ENCODE measurements at regions not wholly inside any gene's neighbourhood (a gene's known extent, or its start where the extent isn't known, plus 50 kb on each side); places are given as distances from the start of the nearest gene placed in this dataset.

DNA sequence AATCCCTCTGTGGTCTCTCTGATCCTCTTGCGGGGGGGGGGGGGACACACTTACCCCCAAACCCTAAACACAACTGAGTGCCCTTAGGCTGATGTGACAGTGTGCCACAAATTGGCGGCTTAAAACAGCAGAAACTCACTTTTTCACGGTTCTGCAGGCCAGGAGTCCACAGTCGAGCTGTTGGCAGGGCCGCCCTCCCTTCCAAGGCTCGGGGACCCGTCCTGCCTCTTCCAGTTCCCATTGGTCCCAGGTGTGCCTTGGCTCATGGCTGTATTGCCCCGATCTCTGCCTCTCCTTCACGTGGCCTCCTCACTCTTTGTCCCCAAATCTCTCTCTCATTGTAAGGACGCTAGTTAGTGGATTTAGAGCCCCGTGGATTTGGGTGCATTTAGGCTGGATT lies 199.9 kb upstream of the CIBAR2 start:
- TF ChIP-seq EP300 (IDR thresholded peaks at IDR 0.05) (no peak), POLR2A (IDR thresholded peaks at IDR 0.05) (no peak), POLR2AphosphoS5 (IDR thresholded peaks at IDR 0.05) (no peak)
- TF ChIP-seq, protein P1, sequence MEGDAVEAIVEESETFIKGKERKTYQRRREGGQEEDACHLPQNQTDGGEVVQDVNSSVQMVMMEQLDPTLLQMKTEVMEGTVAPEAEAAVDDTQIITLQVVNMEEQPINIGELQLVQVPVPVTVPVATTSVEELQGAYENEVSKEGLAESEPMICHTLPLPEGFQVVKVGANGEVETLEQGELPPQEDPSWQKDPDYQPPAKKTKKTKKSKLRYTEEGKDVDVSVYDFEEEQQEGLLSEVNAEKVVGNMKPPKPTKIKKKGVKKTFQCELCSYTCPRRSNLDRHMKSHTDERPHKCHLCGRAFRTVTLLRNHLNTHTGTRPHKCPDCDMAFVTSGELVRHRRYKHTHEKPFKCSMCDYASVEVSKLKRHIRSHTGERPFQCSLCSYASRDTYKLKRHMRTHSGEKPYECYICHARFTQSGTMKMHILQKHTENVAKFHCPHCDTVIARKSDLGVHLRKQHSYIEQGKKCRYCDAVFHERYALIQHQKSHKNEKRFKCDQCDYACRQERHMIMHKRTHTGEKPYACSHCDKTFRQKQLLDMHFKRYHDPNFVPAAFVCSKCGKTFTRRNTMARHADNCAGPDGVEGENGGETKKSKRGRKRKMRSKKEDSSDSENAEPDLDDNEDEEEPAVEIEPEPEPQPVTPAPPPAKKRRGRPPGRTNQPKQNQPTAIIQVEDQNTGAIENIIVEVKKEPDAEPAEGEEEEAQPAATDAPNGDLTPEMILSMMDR (IDR thresholded peaks at IDR 0.05): no peak
